ENCODE measurements at regions not wholly inside any gene's neighbourhood (a gene's known extent, or its start where the extent isn't known, plus 50 kb on each side); places are given as distances from the start of the nearest gene placed in this dataset.

DNA sequence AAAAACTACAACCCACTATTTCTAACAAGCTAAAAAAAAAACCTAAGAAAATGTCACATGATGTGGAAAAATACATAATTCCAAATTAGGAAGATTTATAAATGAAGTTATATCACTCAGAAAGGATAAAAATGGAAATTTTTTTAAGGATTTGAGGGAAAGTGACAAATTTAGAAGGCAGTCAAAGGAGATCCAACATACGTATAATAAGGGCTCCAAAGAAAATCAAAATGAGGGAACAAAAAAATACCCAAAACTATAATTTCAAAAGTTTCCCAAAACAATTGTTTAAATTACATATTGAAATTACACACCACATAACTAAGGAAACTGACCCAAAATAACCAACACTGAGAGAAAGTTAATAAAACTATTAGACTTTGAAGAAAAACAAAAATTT lies 381.1 kb upstream of the KAZN start:
- POLR2A ChIA-PET, result no interaction called here
- Mint-ChIP-seq H3K27ac (no peak overlapping the region), H3K4me1 (no peaks in the 10 kb centered on the region), H3K27me3 (peaks cover 11% of the 10 kb centered on the region), H3K4me3 (no peak overlapping the region), H3K9me3 (ENCODE audit: insufficient read depth) (peaks cover 3% of the 10 kb centered on the region)
- ATAC-seq (ENCODE audit: low read depth) (no peak), DNase-seq (no peak)
- Histone ChIP-seq H3K4me2 (replicated peaks; ENCODE audit: low read depth, low read length, poor library complexity, severe bottlenecking) (no peak overlapping the region), H3K9ac (ENCODE audit: low read length) (no peak overlapping the region), H3K27me3 (replicated peaks in 1 of 4; ENCODE audit: control extremely low read depth in 1 of 4, control insufficient read depth in 3 of 4, insufficient read depth in 4 of 4, low read length in 3 of 4) (no peaks in the 10 kb centered on the region), H3K9me3 (ENCODE audit: control extremely low read depth in 1 of 3, control insufficient read depth in 2 of 3, insufficient read depth in 1 of 3, low read length in 2 of 3) (peaks cover 2 to 7% (median 3%) of the 10 kb centered on the region in 3 donors), H3K27ac (ENCODE audit: low read length in 2 of 2) (no peak overlapping the region), H3K4me1 (ENCODE audit: control insufficient read depth in 2 of 2, insufficient read depth in 2 of 2, low read length in 2 of 2) (no peaks in the 10 kb centered on the region), H3K79me2 (ENCODE audit: control insufficient read depth, insufficient read depth, low read length) (no peaks in the 10 kb centered on the region), H3K36me3 (replicated peaks in 1 of 2; ENCODE audit: control extremely low read depth in 1 of 2, control insufficient read depth in 1 of 2, extremely low read depth in 1 of 2, insufficient read depth in 2 of 2, low read length in 1 of 2) (no peaks in the 10 kb centered on the region), H2AFZ (ENCODE audit: insufficient read depth, low read depth, low read length, poor library complexity, severe bottlenecking) (no peak overlapping the region), H4K20me1 (ENCODE audit: control insufficient read depth, insufficient read depth, low read length, poor library complexity, severe bottlenecking) (no peaks in the 10 kb centered on the region), H3K4me3 (ENCODE audit: control extremely low read depth in 1 of 5, extremely low read depth in 1 of 5, insufficient read depth in 1 of 5, low read depth in 2 of 5, low read length in 4 of 5) (no peak overlapping the region)
- intact Hi-C loops (cut with micrococcal nuclease), result no loop called here
- CTCF ChIA-PET, result interaction anchor here (0.8 kb wide), 1 partner anchor 78 kb away, joined by 3 read pairs; no protein-coding TSS in a partner anchor
- WGBS (ENCODE audit: insufficient coverage), result no CpG with 5 or more reads among the region's 1 CpG
- no peak for TF ChIP-seq CTCF (IDR thresholded peaks at IDR 0.05)
- TF ChIP-seq EZH2 (IDR thresholded peaks at IDR 0.05; ENCODE audit: borderline replicate concordance, insufficient read depth, low read depth, low read length, poor library complexity, severe bottlenecking), result no peak

- H3K4me3 Mint-ChIP-seq, result no peak overlapping the region
- peaks cover 3% of the 10 kb centered on the region for H3K9me3 Mint-ChIP-seq (ENCODE audit: insufficient read depth)
- no peak overlapping the region for H3K9ac ChIP-seq (ENCODE audit: low read length)
- H3K27me3 ChIP-seq (replicated peaks in 1 of 4; ENCODE audit: control extremely low read depth in 1 of 4, control insufficient read depth in 3 of 4, insufficient read depth in 4 of 4, low read length in 3 of 4), result peaks cover 0 to 5% (median 2%) of the 10 kb centered on the region in 4 experiments
- no peak overlapping the region for H2AFZ ChIP-seq (ENCODE audit: insufficient read depth, low read depth, low read length, poor library complexity, severe bottlenecking)
- ChIA-PET CTCF (no interaction called here), POLR2A (no interaction called here)
- H3K4me1 ChIP-seq (ENCODE audit: control insufficient read depth in 2 of 2, insufficient read depth in 2 of 2, low read length in 2 of 2), result no peaks in the 10 kb centered on the region
- no peaks in the 10 kb centered on the region for H3K4me1 Mint-ChIP-seq
- H3K79me2 ChIP-seq (ENCODE audit: control insufficient read depth, insufficient read depth, low read length), result no peaks in the 10 kb centered on the region
- H4K20me1 ChIP-seq (ENCODE audit: control insufficient read depth, insufficient read depth, low read length, poor library complexity, severe bottlenecking), result no peaks in the 10 kb centered on the region
- no peak overlapping the region for H3K4me3 ChIP-seq (ENCODE audit: control extremely low read depth in 1 of 5, extremely low read depth in 1 of 5, insufficient read depth in 1 of 5, low read depth in 2 of 5, low read length in 4 of 5)
- 100% methylated on average over 1 of the region's 4 CpGs for WGBS (ENCODE audit: insufficient coverage)
- no peaks in the 10 kb centered on the region for H3K36me3 ChIP-seq (replicated peaks in 1 of 2; ENCODE audit: control extremely low read depth in 1 of 2, control insufficient read depth in 1 of 2, extremely low read depth in 1 of 2, insufficient read depth in 2 of 2, low read length in 1 of 2)
- H3K27ac ChIP-seq (ENCODE audit: low read length in 2 of 2), result no peak overlapping the region
- H3K9me3 ChIP-seq (ENCODE audit: control extremely low read depth in 1 of 3, control insufficient read depth in 2 of 3, insufficient read depth in 1 of 3, low read length in 2 of 3), result peaks cover 2 to 7% (median 3%) of the 10 kb centered on the region in 3 donors
- TF ChIP-seq CTCF (IDR thresholded peaks at IDR 0.05), result no peak
- TF ChIP-seq EZH2 (IDR thresholded peaks at IDR 0.05; ENCODE audit: borderline replicate concordance, insufficient read depth, low read depth, low read length, poor library complexity, severe bottlenecking), result no peak
- ATAC-seq (ENCODE audit: low read depth), result no peak
- no peak overlapping the region for H3K27ac Mint-ChIP-seq
- no peak overlapping the region for H3K4me2 ChIP-seq (replicated peaks; ENCODE audit: low read depth, low read length, poor library complexity, severe bottlenecking)
- H3K27me3 Mint-ChIP-seq, result peaks cover 14% of the 10 kb centered on the region
- intact Hi-C loops (cut with micrococcal nuclease), result no loop called here
- DNase-seq, result no peak
Measured at GRCh38 chr1:14220324-14220723, 378.2 kb upstream of the KAZN start.

All from B cell (primary cell).